ENCODE measurements at regions not wholly inside any gene's neighbourhood (a gene's known extent, or its start where the extent isn't known, plus 50 kb on each side); places are given as distances from the start of the nearest gene placed in this dataset.

DNA sequence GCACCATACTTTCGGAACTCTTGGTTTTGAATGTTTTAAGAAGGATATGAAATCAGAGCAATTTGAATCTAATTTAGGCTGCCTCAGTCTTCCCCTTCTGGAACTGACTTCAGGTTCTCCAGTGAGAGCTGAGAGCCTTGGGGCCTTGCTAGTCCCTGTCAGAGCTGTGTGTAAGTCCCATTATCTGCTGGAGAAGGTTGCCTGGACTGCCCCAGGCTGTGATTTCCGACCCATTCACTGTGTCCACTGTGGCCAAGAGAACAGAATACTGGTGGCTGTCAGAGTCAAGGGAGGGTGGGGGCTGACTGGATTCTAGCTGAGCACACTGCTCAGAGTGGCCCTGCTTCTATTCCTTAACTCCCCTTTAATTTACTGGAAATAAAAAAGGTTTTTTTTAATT lies 278.0 kb downstream of the KCNS3 start:
- no peak for TF ChIP-seq POLR2A (IDR thresholded peaks at IDR 0.05)
- TF ChIP-seq, protein P1, sequence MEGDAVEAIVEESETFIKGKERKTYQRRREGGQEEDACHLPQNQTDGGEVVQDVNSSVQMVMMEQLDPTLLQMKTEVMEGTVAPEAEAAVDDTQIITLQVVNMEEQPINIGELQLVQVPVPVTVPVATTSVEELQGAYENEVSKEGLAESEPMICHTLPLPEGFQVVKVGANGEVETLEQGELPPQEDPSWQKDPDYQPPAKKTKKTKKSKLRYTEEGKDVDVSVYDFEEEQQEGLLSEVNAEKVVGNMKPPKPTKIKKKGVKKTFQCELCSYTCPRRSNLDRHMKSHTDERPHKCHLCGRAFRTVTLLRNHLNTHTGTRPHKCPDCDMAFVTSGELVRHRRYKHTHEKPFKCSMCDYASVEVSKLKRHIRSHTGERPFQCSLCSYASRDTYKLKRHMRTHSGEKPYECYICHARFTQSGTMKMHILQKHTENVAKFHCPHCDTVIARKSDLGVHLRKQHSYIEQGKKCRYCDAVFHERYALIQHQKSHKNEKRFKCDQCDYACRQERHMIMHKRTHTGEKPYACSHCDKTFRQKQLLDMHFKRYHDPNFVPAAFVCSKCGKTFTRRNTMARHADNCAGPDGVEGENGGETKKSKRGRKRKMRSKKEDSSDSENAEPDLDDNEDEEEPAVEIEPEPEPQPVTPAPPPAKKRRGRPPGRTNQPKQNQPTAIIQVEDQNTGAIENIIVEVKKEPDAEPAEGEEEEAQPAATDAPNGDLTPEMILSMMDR (IDR thresholded peaks at IDR 0.05) = no peak

Measured in testis (tissue), 2 donors.